ENCODE measurements at regions not wholly inside any gene's neighbourhood (a gene's known extent, or its start where the extent isn't known, plus 50 kb on each side); places are given as distances from the start of the nearest gene placed in this dataset.

DNA sequence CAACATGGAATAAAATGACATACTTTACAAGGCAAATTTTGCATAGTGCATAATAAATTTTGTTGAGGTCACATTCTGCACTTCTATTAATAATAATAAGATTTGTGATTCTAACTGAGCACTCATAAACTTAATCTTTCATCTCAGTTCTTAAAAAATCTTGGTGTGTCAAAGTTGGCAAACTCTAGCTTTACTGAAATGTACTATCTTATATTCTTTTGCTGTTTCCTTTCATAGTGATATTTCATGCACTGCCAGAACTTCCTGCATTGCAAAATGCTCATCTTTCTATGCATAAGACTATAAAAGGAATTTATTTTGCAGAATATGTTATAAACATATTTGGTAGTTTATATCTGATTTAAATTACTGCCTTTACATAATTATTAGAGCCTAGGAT, 797.6 kb downstream of the ADGRL2 start:
- no peak for DNase-seq

DNA sequence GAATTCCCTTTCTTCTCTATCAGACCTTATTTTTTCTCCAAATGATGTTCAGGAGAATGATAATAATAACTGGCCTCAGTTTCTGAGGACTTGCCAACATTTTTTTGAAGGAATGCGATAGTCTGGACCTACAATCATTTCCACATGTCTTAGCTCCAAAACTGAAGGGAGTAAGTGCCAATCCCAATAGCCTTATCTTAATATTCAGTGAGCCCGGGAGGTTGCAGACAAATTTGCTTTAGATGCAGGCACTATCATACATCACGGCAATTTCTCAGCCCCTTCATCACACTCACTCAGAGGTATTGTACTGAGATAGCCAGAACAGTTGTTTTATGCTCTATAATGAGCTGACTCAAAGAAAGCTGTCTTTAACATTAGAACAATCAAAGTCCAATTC, 796.9 kb downstream of the ADGRL2 start:
- DNase-seq = no peak

GRCh38 chr1:82597141-82597540, 796.4 kb downstream of the ADGRL2 start:
- no peak for DNase-seq

- DNase-seq = no peak
Observed at GRCh38 chr1:82593561-82593960, 792.8 kb downstream of the ADGRL2 start.

DNA sequence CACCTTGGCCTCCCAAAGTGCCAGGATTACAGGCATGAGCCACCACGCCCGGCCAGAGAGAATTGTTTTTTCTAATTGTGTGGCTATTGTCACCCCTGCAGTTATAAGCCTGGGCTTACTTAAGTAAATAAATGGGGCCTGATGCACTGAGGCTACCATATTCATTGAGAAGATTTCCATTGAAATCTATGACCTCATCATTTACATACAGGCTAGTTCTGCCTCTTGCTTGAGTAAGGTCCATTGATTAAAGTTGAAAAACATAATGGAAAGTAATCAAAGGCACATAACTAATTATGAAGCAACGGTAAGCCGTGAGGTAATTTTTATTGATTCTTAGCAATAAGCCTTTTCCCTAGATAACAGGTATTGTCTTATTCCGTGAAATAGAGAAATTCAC, 788.9 kb downstream of the ADGRL2 start:
- DNase-seq = no peak

DNA sequence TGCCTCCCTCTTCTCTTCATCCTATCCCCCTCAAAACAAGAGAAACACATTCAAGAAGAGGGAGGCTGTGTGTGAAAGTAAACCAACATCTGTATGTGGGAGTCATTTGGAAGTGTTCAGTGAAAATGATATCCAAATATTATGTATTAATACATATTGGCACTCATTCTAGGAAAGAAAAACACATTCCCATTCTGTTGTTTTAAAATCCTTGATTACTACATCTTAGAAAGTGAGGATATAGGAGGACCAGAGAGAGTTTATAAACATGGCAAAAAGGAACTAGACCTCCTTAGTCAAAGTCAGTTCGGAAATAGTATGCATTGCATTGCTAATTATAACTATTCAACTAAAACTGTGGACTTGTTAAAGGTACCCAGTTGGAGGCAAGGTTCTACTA, 786.6 kb downstream of the ADGRL2 start:
- DNase-seq = no peak

- no peak for DNase-seq
Observed at GRCh38 chr1:82586473-82586872, 785.7 kb downstream of the ADGRL2 start.

- DNase-seq = no peak
Observed at GRCh38 chr1:82582347-82582746, 781.6 kb downstream of the ADGRL2 start.

- DNase-seq = no peak
Observed at GRCh38 chr1:82578086-82578726, 777.5 kb downstream of the ADGRL2 start.

DNA sequence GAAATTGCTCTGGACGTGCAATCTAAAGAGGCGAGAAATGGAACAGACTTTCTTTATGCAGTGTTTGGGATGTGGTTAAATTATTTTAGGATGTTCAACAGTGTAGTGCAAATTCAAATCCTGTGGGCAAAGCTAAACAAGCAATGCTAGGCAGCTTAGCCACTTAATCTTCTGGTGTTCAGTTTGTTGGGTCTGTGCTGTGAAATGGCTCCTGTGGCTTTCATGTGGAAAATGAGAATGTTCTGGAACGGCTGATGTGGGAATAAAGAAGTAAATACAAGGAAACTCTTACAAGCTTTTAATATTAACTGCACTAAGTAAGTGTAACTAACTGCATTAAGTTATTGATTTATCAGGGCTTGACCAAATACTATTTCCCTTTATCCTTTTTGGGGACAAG, 766.6 kb downstream of the ADGRL2 start:
- DNase-seq = no peak

- no peak for DNase-seq
Observed at GRCh38 chr1:82565546-82565945, 764.8 kb downstream of the ADGRL2 start.

- DNase-seq = no peak
Observed at GRCh38 chr1:82565146-82565545, 764.4 kb downstream of the ADGRL2 start.

DNA sequence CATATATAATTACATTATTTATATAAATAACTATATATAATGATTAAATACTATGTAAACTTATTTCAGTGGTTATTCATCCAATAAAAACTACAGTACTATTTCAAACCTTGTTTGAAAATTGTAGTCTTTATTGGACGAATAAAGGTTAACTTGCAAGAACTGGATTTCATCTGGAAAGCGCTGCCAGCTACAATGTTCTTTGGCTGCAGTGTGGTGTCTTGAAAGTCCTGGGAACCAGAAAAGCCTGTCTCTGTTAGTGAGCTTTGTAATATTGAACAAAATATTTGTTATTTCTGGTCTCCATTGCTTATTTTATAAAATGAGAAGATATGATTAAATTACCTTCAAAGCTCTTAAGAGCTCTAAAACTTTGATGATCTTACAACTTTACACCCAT, 763.6 kb downstream of the ADGRL2 start:
- DNase-seq = no peak

DNA sequence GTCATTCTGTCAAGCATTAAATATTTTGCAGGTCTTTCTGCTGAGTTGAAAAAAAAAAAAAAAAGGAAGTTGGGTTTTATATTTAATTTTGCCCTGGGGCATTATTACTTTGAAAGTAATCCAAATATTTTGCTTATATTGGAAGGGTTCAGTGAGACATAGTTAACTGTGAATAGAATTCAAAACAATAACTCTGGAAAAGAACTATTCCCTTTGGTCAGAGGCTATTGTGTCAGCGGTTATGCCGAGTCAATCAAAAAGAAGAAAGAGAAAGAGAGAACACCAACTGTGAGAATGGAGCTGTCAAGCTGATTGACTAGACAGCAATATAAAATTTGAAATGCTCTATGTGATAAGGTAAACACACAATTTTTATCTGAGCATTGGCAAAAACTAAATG, 761.7 kb downstream of the ADGRL2 start:
- DNase-seq = no peak

DNA sequence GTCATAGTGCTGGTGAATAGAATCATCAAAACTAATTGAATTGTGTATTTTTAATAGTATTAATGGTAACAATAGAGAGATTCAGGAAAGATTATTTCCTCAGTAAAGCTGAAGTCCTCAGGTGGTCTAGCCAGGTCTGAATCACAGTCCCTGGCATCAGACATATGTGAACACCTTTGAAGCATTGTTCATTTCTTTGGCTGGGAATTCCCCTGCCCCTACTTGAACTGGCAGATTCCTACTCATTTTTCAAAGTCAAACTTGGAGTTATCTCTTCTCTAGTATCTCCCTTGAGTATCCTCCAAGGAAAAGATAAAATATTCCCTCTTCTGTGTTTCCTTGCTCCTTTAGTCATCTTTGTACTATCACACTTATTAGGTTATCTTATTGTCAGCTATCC, 759.8 kb downstream of the ADGRL2 start:
- no peak for DNase-seq

DNA sequence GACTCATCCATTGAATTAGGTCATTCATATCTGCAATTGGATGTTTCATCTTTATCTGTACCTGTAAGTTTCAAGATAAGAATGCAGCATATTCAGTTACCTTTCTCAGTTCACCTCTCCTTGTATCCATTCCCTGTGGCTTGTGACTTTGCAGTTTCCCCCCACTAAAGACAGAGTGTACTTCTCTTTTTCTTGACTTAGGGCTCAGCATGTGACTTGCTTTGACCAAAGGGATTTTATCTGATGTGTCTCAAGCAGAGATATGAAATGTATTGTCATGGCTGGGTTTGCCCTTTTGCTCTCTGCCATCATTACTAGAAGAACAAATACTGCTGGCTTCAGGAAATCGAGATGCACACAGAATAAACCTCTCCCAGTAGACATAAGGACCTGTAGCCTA, 754.8 kb downstream of the ADGRL2 start:
- DNase-seq = no peak

DNA sequence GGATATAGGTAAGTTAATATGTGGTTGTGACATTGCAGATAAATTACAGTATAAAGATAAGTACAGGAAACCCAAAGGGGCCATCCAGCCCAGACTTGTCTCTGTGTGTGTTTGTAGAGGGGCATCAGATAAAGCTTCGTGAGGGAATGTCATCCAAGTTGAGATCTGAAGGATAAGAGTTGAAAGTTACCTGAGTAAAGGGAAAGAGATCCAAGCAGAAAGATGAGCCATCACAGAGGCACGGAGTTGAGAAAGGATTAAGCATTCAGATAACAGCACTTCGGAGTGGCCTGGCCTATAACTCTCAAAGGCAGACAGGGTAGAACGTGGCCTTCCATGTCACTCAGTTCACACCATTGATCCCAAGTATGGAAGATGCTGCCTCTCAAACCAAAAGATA, 749.1 kb downstream of the ADGRL2 start:
- DNase-seq = no peak

GRCh38 chr1:82542766-82543165, 742.0 kb downstream of the ADGRL2 start:
- DNase-seq = no peak

- no peak for DNase-seq
Observed at GRCh38 chr1:82542141-82542540, 741.4 kb downstream of the ADGRL2 start.

- DNase-seq = no peak
Observed at GRCh38 chr1:82540006-82540405, 739.3 kb downstream of the ADGRL2 start.

GRCh38 chr1:82538876-82539275, 738.1 kb downstream of the ADGRL2 start:
- no peak for DNase-seq

- DNase-seq = no peak
Observed at GRCh38 chr1:82534996-82535395, 734.3 kb downstream of the ADGRL2 start.

DNA sequence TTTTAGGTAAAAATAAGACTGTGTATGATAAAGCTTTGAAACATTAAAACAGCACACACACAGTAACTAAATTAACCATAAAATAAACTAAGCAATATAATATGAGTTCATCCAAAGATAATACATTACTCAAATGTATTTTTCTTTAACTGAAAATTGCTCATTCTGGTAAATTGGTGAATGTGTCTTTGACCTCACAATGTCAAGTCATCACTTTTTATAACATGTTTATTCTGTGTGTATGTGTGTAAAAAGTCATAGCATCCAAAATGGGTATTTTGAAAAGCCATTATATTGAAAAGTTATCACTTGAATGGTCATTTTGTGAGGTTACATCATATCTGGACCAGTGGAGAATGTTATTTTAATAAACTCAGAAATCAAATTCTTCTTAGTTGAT, 724.6 kb downstream of the ADGRL2 start:
- DNase-seq = no peak

DNA sequence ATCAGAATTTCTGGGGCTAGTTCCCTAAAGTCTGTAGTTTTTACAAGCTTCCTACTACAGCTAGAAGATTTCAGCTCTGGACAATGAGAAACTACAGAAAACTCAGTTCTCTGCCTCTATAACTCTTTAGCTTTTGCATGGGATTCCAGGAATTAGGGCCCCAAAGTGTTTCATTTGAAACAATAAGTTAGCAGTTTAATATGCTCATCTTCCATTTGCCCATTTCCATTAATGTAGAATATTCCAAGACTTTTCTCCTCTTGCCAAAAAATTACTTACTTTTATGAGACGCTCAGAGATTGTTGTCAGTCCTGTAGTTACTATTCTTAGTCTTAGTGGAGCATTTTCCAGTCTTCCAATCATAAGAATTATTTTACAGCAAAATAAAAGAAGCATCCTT, 719.9 kb downstream of the ADGRL2 start:
- DNase-seq = no peak

- no peak for DNase-seq
Observed at GRCh38 chr1:82517586-82517985, 716.9 kb downstream of the ADGRL2 start.

- no peak for DNase-seq
Observed at GRCh38 chr1:82515650-82516049, 714.9 kb downstream of the ADGRL2 start.
